Activated CD8-positive, alpha-beta memory T cell treated with anti-CD3 and anti-CD28 coated beads, Interleukin-2, amount 50 U/mL, for 24 hours (primary cell): ENCODE measurements at regions not wholly inside any gene's neighbourhood (a gene's known extent, or its start where the extent isn't known, plus 50 kb on each side); places are given as distances from the start of the nearest gene placed in this dataset.
"Not testable (repeated sequence)": the region's sequence is repeated elsewhere in the genome, so short reads cannot be mapped to it uniquely, and the experiment has no call there.

Experiments
- DNase-seq: peaks from one replicate; pipeline ENCODE4 v3.0.0-alpha.2; 2020; ENCODE audit errors: extremely low read depth

DNA sequence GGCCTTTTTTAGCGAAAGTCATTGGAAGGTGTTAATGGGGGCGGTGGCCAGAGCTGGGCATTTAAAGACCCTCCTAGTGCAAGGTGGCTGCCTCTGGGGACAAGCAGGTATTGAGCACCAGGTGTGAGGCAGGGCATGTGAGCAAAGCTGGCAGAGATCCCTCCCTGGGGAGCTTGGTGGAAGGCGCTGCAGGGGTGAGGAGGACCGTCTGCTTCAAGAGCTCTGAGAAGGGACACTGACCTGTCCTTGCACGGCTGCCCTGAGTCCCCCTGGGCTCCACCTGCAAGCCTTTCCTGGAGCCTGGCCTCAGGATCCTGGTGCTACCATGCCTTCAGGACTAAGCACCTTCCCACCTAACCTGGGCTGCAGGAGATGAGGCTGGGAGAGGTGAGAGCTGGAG lies 127.0 kb upstream of the CIBAR2 start:
- DNase-seq, result no peak

DNA sequence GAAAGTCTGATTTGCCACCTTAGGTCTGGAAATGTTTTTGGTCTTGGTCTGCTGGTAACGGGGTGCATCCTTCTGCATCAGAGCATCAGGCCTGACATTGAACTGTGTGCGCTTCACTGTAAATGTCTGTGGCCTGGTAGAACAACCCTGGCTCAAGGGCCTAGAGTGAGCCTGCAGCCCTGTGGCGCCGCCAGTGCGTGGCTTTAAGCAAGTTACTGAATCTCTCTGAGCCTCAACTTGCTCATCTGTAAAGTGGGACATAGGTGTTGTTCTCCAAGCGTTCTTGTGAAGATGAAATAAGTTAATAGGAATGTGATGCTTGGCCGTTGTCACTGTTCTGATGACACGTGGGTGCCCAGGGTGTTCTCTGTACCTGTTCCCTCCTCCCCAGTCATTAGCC lies 127.6 kb upstream of the CIBAR2 start:
- DNase-seq, result no peak

DNA sequence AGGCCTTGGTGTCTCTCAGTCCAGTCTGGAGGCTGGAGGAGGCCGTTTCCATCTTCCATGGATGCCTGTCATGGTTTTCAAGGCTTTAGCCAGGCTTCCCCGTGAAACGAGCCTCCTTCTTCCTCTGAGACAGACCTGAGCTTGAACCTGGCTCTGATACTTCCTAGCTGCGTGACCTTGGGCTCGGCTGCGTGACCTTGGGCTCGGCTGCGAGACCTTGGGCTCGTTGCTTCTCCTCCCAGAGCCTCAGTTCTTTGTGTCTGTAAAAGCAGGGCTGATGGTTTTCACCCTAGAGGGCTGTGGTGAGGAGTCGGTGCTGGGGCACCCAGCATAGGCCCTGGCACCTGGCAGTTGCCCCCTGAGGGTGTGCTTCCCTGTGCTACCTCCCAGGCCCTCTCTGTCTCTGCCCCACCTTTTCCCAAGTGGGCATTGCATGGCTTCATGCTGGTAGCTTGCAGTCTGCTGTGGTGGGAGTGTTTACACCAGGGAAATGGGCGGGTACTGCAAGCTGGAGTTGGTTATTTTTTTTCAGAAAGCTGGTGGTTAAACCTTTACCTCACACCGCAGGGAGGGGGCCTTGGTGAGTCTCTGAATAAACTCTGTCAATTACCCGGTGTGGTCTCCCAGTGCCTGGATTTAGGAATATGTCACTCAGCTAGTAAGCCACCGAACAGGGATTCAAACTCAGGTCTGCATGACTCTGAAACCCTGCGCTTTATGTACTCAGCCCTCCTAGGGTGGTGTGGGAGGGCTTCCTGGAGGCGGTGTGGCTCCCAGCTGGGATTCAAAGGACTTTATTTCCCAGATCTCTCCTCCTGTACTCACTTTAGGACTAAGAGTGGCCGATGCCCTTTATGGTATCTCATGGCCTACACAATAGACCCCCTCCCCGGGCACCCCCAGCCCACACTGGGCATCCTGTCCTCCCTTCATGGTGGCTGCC lies 129.0 kb upstream of the CIBAR2 start:
- no peak for DNase-seq

DNA sequence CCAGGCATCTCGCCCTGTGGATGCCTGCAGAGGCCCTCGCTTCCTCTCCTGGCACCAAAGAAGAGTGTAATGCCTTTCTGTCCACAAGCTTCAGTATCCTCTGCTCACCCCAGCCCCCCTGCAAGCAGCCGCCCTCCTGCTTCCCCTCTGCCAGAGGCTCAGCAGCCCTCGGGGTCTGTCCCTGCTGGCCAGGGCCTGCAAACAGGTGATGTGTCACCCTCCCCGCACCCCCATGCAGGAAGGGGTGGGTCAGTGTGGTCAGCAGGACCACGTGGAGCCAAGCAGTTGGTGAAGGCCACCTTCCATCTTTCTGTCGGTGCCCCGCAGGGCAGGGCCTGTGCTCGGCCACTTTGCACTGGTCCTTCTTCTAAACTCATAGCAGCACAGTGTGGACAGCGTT lies 129.9 kb upstream of the CIBAR2 start:
- DNase-seq, result no peak

DNA sequence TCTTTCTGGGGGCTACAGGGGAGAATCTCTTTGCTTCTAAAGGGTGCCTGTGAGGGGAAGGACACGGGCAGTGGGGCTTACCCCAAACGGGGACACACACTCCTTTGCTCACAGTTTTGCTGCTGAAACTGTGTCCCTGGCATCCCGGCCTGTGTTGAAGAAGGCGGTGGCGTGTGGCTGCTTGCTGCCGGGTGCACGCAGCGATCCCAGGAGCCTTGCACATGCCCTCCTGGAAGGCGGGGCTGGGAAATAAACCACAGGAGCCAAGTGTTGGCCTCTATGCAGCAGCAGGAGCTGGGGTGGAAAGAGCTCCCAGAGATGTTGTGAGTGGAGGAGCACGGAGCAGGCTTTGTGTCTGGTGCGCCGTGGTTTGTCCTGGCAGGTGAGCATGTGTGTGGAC lies 131.0 kb upstream of the CIBAR2 start:
- DNase-seq, result no peak

DNA sequence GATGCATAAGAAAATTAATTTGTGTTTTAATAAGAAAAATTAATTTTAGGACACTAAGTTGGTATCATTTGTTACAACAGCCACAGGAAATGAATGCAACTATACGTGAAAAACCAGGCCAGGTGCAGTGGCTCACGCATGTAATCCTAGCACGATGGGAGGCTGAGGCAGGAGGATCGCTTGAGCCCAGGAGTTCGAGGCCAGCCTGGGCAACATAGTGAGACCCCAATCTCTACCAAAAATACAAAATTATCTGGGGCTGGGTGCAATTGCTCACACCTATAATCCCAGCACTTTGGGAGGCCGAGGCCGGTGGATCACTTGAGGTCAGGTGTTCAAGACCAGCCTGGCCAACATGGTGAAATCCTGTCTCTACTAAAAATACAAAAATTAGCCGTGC lies 132.2 kb upstream of the CIBAR2 start:
- DNase-seq, result not testable (repeated sequence)

DNA sequence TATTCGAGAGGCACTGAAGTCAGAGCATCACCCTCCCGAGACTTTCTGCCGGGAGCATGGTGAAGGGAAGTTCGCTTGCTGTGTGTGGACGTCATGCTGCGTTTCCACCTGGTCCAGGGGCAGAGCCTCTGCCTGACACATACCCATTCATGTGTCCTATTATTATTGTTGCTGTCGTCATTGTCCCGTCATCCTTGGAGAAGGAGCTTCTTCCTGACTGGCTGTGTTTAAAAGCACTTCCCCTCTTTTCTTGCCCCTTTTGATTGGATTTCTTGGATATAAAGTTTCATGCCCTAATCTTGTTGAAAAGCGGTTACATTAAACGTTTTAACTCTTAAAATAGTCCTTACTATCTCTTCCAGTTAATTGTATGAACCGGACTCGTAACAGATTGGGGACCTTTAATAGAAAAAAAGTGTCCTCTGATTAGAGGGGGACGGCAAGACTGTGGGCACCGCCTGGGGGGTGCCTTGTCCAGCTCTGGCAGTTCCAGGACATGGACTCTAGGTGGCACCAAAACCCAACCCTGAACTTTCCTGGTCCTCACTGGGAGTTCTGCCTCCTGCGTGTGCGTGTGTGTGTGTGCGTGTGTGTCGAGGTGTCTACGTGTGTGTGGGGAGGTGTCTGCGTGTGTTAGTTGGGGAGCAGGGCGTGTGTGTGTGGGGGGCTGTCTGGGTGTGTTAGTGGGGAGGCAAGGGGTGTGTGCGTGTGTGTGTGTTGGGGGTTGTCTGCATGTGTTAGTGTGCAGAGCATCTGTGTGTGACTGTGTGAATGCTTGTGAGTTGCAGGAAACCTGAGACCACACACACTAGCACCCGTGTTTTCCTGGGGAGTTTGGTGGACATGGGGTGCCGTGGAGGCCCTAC lies 133.3 kb upstream of the CIBAR2 start:
- peak; percentile 6 for DNase-seq

DNA sequence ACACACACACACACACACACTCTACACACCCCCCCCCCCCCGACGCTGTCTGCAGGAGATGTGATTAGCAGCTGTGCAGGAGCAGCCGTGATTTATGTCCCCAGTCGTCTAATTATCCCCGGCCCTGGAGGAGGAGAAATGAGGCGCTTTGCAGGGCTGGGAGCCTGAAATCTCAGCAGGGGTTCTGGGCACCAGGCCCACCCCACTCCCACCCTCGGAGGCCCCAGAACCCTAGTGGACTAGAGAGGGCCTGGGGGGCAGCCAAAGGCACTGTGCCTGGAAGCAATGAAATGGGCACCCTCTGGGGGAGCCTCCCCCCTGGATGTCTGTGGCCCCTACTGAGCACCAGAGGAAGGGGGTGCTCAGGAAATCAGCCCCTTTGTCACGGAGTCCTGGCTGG lies 134.2 kb upstream of the CIBAR2 start:
- DNase-seq, result no peak

DNA sequence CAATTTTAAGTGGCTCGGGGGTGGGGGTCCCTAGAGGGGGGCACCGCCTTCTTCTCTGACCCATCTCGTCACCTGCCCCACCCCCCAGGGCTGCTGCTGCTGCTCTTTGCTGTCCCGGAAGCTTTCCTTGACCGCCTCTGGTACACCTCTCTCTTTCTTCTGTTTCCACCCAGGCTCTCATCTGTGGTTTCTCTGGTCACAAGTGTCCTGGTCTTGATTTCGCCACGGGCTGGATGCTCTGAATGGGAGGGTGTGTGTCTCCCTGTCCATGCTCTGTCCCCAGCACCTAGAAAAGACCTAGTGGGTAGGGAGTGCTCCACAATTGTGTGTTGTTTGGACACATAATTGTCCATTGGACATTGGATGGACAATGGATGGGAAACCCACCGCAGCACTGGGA lies 134.7 kb upstream of the CIBAR2 start:
- no peak for DNase-seq

DNA sequence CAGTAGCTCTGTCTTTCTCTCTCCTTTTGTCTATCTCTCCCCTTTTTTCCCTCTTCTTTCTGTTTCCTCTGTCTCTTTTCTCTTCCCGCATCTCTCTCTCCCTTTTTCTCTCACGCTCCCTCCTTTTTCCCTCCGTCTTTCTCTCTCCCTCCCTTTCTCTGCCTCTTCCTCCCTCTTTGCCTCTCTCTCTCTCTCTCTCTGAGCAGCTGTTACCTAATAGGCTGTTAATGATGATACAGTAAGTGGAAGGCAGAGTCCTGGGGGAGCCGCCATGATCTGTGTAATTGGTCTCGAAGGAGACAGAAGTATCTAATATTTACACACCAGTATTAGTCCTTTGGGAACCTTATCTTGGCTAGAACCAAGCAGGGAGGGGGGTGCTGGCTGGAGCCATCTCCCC lies 136.1 kb upstream of the CIBAR2 start:
- DNase-seq, result no peak

DNA sequence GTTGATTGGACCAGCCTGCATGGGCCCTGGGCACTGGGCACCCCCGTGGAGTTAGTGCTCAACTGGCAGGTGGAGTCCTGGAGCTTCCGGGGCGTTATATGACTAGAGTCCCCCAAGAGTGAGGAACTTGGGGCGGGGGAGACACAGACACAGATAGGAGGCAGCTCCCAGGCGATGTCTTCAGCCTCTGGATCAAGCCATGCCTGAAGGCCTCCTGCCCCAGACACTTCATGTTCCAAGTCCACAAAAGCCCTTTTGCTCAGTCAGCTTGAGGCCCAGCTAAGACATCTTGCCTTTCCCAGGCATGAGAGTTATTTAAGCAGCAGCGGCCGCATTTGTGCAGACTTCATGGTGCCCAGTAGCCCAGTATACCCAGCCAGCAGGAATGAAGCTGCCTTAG lies 136.6 kb upstream of the CIBAR2 start:
- DNase-seq, result no peak

DNA sequence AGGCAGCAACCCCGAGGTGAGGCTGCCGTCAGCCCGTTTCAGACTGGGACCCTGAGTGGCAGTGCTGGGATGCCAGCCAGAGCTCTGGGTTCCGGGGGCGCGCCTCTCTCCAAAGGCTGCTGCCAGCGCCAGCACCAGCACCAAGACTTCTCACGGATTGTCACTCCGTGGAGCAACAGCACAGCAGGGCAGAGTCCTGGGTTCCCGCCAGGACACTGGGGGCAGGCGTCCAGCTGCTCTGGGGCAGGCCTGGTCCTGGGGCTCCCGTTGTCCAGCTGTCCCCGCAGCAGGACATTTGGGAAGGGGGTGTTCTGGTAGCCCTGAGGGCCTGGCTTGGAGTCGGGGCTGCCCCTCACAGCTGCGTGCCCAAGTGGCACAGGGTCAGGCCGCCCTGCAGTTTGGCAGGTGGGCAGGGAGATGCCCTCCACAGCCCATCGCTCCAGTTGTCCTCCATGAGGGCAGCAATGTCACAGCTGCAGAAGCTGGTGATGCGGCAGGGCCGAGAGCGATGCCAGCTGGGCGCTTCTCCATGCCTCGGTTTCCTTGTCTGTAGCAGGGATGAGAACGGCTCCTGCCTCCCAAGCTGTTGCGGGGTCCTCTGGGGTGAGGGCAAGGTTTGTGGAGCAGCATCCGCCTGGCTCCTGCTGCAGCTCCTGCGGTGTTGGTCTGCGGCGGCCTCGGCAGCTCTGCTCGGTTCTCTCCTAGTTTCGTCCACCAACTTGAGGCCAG lies 137.3 kb upstream of the CIBAR2 start:
- DNase-seq, result no peak

DNA sequence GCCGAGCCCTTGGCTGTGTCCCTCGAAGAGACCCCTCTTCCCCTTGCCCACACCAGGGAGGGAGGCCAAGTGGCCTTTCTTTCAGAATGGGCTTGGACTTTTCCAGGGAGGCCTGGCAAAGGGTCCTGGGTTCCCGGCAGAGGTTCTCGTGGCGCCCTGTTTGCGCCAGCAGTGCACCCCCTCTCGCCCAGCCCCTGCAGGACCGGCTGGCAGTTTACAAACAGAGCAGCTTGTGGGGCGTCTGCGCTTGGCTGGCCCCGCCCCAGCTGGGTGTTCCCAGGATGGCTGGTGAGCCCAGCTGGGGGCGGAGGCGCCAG lies 137.8 kb upstream of the CIBAR2 start:
- no peak for DNase-seq

DNA sequence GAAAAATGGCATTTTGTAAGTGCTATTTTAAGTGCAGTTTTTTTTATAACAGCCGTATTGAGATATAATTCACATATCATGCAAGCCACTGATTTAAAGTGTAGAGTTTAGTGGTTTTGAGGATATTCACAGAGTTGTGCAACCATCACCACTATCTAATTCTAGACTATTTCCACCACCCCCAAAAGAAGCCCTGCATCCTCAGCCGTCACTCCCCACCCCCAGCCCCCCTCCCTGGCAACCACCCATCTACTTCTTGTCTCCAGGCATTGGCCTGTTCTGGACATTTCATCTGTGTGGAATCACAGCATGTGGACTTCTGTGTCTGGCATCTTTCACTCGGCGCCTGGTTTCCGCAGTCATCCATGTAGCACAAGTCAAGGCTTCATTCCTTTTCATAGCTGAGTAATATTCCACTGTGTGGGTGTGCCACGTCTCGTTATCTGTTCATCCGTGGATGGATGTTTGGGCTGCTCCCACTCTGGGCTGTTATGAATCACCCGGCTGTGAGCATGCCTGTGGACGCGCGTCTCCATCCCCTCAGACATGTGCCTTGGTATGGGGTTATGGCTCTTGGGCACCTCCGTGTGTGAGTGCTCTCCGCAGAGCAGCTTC lies 138.4 kb upstream of the CIBAR2 start:
- DNase-seq, result no peak

DNA sequence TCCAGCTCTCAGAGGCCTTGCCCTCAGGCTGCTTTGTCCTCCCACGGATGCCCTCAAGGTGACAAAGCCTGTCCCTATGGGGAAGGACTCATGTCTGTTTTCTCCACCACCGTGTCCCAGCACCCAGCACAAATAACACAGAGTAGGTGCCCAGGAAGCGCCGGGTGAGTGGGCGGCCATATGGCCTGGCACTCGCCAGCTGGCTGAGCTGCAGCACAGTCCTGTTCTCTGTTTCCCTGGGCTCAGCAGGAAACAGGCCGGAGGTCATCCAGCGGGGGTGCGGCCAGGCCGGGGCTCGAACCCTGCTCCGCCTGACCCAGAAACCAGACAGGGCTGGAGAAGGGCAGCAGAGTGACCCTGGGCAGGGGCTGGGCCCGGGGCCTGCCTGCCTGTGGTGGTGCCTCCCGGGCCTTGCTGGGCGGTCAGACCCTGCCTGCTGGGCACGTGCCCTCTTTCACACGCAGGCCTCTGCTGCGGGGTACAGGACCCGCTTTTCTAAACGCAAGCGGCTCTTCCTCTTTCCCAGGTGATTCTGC lies 139.0 kb upstream of the CIBAR2 start:
- no peak for DNase-seq

DNA sequence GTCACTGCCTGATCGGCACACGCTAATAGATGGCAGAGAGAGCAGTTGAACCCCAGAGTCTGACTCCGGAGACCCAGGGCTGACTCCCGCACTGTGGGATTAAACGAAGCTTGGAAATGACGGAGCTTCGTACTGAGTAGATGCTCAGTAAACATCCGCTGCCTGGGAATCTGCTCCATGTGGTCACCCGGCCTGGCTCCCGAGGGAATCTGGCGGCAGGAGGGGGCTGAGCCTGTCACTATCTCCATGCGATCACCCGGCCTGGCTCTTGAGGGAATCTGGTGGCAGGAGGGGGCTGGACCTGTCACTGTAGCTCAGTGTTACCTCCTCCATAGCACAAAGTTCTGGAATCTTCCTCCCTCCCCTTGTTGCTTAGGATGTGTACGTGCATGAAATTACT lies 139.7 kb upstream of the CIBAR2 start:
- no peak for DNase-seq

DNA sequence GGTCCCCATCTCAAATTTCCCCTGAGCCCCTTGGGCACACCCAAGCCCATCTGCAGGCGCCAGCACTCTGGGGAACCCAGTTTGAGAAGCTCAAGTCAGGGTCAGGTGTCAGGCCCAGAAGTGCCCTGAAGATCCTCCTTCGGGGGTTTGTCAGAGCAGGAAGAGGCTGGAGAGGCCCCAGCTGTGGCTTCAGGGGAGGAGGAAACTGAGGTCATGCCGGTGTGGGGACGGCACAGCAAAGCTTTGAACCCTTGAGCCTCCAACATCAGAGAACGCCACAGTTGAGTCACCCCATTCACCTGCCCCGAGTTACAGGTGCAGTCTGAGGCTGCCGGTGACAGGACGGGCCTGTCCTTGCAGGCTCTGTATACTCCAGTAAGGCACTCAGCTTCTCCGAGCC lies 140.2 kb upstream of the CIBAR2 start:
- no peak for DNase-seq

DNA sequence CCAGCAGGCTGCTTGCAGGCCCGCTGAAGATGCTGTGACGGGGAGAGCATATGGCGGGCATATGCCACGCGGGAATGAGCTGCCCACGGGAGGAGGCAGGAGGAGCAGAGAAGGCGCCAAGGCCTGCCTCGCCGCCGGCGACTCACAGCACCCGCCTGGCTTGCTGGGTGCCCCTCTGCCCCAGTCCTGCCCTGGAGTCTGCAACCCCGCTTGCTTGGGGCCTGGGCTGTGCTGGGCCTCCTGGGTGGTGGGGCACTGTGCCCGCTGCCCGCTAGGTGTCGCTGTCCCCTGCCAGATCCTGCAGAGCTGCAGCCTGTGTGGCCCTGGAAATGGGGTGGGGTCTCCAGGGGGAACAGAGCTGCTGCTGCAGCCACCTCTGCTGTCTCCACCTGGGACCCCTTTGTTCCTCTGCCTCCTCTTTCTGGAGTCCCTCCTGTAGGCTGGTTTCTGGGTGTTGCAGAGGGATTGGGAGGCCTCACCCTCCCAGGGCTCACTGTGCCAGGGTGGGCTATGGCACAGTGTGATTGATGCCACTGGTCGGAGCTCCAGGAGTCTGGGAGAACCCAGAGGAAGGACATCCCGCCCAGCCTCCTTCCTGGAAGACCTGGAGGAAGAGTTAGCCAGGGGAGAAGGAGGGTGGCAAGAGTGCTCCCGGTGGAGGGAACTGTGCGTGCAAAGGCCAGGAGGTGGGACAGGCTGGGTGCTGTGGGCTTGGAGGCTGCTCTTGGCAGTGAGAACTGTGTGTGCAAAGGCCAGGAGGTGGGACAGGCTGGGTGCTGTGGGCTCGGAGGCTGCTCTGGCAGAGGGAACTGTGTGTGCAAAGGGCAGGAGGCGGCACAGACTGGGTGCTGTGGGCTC lies 141.0 kb upstream of the CIBAR2 start:
- DNase-seq, result peak; percentile 23

DNA sequence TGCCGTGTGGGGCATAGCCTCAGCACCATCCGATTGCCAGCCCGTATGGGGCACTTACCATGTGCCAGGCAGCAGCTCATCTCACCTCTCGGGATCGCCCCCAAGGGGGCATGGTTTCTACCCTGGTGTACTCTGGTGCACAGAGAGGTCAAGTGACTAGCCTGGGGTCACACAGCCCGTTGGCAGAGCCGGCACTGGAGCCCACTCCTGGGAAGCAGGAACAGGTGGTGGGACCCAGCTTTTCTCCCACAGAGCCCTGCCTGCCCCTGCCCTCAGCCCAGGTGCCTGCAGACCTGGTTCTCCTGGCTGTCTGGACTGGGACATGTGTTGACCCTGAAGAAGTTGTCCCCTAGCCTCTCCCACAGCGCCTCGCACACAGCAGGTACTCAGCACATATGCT lies 141.8 kb upstream of the CIBAR2 start:
- DNase-seq, result no peak

DNA sequence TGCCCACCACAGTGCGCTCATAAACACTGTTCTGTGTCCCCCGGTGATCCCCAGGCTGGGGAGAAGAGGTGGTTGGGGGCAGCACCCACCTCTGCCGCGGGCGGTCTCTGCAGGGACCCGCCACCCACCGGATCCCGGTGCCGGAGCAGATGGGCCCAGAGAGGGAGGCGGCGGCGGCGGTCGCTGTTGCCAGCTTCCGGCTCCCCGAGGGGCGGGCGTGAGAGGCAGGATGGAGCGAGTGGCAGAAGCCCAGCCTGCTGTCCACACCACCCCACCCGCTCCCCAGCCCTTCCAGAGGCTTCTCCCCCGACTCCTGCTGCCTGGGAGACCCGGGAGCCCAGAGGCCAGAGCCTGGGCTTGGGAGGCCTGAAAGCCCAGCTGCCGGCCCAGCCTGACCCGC lies 142.6 kb upstream of the CIBAR2 start:
- DNase-seq, result no peak

DNA sequence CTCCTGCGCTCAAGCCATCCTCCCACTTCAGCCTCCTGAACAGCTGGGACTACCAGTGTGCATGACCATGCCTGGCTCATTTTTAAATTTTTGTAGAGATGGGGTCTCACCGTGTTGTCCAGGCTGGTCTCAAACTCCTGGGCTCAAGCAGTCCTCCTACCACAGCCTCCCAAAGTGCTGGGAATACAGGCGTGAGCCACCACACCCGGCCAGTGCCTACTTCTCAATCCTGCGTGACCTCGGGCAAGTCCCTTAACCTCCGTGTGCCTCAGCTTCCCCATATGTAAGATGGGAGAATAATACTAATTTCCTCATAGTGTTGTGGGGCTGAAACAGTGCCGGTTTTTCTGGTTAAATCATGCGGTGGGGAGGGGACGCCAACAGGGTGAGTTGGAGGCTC lies 143.5 kb upstream of the CIBAR2 start:
- no peak for DNase-seq
